Coronary artery (tissue), 2 donors: ENCODE measurements at regions not wholly inside any gene's neighbourhood (a gene's known extent, or its start where the extent isn't known, plus 50 kb on each side); places are given as distances from the start of the nearest gene placed in this dataset.

Experiments
- DNase-seq: peaks from one replicate; pipeline ENCODE4 v3.0.0-alpha.2; 2017; ENCODE audit warnings: low spot score
- H3K27ac ChIP-seq, 2 donors: fragments of 200-600 bp; sonication (generic); one replicate each; pipeline ENCODE4 v1.5.1; 2016 to 2019
- H3K4me3 ChIP-seq: fragments of 200-600 bp; sonication (generic); 2 replicates; pipeline ENCODE4 v1.5.1; 2016; ENCODE audit warnings: mild to moderate bottlenecking, moderate library complexity
- TF ChIP-seq, protein P1 (sequence below): fragments of 200-600 bp; sonication (generic); IDR thresholded peaks from one replicate; pipeline ENCODE4 v1.5.1; 2019; ENCODE audit warnings: antibody characterized with exemption

DNA sequence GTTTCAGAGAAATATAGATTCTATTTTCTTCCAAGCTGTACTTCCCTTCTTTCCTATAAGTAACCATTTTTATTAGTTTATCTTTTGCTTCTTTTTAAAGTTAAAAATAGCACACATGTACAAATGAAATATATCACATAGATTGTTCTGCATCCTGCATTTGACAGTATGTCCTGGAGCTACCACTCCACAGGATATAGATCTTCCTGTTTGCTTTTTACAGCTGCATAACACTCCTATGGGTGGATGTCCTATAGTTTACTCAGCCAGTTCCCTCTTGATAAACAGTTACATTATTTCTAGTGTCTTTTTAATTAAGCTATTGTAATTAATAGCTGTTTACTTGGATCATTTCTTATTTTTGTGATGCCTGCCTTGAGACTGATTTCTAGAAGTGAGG is 301.6 kb upstream of the DDX53 start:
- no peak for DNase-seq
- TF ChIP-seq, protein P1, sequence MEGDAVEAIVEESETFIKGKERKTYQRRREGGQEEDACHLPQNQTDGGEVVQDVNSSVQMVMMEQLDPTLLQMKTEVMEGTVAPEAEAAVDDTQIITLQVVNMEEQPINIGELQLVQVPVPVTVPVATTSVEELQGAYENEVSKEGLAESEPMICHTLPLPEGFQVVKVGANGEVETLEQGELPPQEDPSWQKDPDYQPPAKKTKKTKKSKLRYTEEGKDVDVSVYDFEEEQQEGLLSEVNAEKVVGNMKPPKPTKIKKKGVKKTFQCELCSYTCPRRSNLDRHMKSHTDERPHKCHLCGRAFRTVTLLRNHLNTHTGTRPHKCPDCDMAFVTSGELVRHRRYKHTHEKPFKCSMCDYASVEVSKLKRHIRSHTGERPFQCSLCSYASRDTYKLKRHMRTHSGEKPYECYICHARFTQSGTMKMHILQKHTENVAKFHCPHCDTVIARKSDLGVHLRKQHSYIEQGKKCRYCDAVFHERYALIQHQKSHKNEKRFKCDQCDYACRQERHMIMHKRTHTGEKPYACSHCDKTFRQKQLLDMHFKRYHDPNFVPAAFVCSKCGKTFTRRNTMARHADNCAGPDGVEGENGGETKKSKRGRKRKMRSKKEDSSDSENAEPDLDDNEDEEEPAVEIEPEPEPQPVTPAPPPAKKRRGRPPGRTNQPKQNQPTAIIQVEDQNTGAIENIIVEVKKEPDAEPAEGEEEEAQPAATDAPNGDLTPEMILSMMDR = no peak
- Histone ChIP-seq H3K4me3 (no peak overlapping the region), H3K27ac (no peak overlapping the region)

DNA sequence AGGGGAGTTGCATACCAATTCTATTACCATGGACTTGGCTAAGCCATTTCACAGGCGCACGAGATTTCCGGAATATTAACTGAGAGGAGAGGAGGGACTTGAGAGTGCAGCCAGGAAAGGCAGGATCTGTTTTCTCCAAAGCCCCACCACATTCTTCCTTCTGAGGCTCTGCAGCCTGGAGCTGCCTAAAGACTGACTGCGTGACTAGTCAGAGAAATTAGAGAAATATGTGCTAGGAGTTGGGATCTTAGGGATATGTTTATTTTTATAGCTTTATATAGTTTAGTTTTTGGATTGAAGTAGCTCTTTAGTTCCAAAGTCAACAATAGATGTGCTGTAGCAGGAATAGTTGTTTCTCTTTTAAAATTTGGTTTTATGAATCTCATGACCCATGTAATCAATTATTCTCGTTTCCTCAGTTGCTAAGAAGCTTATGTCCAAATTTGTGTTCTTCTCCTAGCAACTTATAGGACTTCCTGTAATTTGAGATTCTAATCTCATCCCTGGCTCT is 300.1 kb upstream of the DDX53 start:
- Histone ChIP-seq H3K27ac (no peak overlapping the region), H3K4me3 (no peak overlapping the region)
- TF ChIP-seq, protein P1 = no peak
- DNase-seq = no peak

DNA sequence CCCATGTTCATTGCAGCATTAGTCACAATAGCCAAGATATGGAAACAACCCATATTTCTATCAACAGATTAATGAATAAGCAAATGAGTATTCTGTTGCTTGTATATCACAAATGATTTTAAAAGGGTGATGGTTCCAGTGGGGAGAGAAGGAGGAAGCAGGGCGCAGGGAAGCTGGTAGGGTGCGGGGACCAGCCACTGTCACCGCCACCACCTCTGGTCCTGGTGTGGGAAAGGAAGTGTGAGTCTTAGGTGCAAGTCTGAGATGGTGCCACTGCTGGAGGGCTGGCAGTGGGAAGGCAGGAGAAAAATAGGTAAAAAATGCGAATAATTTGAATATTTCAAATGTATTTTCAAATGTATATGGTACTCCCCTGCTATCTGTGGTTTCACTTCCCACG is 286.8 kb upstream of the DDX53 start:
- TF ChIP-seq, protein P1 = no peak
- H3K4me3 ChIP-seq = no peak overlapping the region
- no peak for DNase-seq
- H3K27ac ChIP-seq = no peak overlapping the region

DNA sequence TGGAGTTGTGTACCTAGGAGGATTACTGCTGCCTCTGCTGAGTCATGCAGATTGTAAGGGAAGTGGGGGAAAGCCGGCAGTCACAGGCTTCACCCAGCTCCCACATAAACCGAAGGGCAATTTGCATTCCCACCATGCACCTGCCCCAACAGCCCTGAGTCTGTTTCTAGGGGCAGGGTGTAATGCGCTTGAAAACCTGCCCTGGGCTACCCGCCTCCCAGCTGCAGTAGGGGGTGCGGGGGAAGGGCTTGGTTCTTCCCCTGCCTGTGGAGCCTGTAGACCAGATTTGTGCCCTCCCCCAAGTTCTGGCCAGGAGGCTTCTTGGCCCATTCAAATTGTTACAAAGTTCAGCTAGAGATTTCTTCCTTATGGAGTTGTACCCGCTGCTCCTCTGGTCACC is 269.2 kb upstream of the DDX53 start:
- DNase-seq = no peak
- TF ChIP-seq, protein P1 = no peak
- Histone ChIP-seq H3K27ac (no peak overlapping the region), H3K4me3 (no peak overlapping the region)

DNA sequence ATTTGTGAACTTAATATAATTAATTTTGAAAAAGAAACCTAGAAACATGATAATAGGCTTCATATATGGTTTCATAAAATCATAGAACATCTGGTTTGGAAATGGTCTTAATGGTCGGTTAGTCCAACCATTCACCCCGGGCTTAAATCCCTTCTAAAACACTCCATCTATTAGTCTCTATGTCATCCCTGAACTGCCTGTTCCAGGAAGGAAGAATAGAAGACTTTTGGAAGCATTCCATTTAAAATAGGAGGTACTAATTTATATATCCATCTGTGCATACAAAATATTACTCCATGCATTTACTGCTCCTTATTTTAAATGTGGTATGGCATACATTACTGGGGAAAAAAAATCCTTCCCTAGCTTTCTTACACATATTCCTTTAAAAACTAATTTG is 262.2 kb upstream of the DDX53 start:
- DNase-seq = no peak
- TF ChIP-seq, protein P1 = no peak
- Histone ChIP-seq H3K4me3 (no peak overlapping the region), H3K27ac (no peak overlapping the region)

DNA sequence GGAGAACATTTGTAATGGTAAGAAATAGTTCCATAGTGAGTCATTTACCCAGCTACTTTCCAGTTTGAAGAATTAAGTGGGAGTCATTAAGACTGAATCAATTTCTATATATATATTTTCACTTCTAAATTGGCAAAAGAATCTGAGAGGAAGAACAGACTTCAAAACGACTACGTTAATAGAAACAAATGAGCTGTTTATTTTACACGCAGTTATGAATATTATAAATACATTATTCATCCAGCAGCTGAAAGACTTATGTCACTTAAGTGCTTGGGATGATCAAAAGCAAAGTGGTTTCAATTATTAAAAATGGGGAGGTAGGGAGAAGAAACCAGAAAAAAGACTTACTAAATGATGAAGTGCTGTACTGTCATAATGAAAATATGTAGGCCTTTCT is 260.5 kb upstream of the DDX53 start:
- TF ChIP-seq, protein P1 = no peak
- Histone ChIP-seq H3K27ac (no peak overlapping the region), H3K4me3 (no peak overlapping the region)
- no peak for DNase-seq

DNA sequence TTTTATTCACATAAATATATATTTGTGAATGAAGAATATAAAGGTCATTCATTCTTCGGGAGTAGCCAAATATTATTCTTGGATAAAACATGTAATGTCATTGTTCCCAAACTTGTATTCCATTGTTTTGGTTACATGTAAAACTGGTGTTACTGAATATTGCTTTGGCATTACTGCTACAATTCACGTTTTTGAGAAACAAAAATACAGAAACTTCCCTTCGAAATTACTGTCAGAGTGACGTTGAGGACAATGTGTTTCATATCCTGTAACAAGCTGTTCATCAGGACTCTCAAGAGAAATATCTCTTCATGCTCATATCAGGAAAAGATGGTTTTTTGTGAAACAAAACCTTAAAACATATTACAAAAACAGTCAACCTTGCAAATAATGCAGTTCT is 258.9 kb upstream of the DDX53 start:
- no peak overlapping the region for H3K27ac ChIP-seq
- no peak overlapping the region for H3K4me3 ChIP-seq

More for the DNA sequence above, 258.9 kb upstream of the DDX53 start:
- DNase-seq = no peak
- TF ChIP-seq, protein P1 = no peak
